ENCODE measurements at regions not wholly inside any gene's neighbourhood (a gene's known extent, or its start where the extent isn't known, plus 50 kb on each side); places are given as distances from the start of the nearest gene placed in this dataset.

DNA sequence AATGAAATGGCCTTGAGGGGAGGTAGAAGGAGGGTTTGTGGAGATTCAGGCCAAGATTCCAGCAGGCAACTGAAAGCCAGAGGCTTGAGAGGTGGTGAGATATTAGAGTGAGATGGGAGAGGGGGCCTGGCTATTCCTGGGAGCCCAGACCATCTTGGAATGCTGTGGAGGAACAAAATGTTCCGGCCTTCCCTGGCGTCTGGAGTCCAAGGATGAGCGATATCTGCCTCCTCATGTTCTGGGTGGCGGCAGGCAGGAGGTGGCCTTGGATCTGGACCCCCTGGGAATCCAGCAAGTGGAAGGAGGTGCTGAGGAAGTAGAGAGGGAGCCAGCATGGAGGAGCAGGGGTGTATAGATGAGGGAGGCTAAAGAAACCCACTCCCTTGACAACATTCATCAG lies 335.9 kb downstream of the CYP26B1 start:
- H3K79me2 ChIP-seq (ENCODE audit: insufficient read depth) = no peaks in the 10 kb centered on the region
- in situ Hi-C loops (cut with MboI) = no loop called here

DNA sequence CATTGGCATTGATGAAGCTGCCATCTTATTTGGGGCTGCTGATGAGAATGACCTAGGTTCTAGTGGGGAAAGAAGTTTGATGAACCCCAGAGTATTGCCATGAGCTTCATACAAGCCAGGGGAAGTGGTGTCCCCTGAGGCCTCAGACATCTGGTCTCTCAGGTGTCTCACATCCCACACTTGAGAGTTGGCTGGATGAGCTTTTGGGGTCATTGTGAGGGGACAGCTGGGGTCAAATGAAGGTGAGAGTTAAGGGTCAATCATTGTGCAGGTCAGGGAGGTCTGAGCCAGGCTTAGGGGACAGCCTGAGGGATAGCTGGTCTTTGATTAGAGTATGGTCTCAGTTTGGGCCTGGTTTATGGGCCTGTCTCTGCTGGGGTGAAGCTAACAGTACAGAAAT lies 336.5 kb downstream of the CYP26B1 start:
- DNase-seq = no peak
- in situ Hi-C loops (cut with MboI) = no loop called here
- Histone ChIP-seq H3K9ac (no peak overlapping the region), H3K27me3 (replicated peaks; ENCODE audit: insufficient read depth) (no peaks in the 10 kb centered on the region), H3K9me2 (ENCODE audit: insufficient read depth) (no peaks in the 10 kb centered on the region), H3K27ac (no peak overlapping the region), H3K9me3 (ENCODE audit: low read depth) (no peaks in the 10 kb centered on the region), H3K79me2 (ENCODE audit: insufficient read depth) (no peaks in the 10 kb centered on the region), H3K36me3 (ENCODE audit: low read depth) (no peaks in the 10 kb centered on the region), H3K4me3 (no peak overlapping the region), H2AFZ (no peak overlapping the region), H3K4me2 (ENCODE audit: unreplicated experiment) (no peak overlapping the region), H3F3A (ENCODE audit: insufficient read depth) (no peaks in the 10 kb centered on the region), H4K20me1 (ENCODE audit: insufficient read depth) (no peaks in the 10 kb centered on the region), H3K4me1 (ENCODE audit: insufficient read depth) (0 out of 2 replicates have a peak, but pooled peaks cover 5% of the 10 kb centered on the region)
- TF ChIP-seq EZH2phosphoT487 (IDR thresholded peaks at IDR 0.05; ENCODE audit: insufficient read depth, low read depth) (no peak), EZH2 (IDR thresholded peaks at IDR 0.05; ENCODE audit: insufficient read depth, poor library complexity, severe bottlenecking) (no peak)

More for the DNA sequence above, 335.9 kb downstream of the CYP26B1 start:
- no peaks in the 10 kb centered on the region for H3K9me2 ChIP-seq (ENCODE audit: insufficient read depth)
- 0 out of 2 replicates have a peak, but pooled peaks cover 5% of the 10 kb centered on the region for H3K4me1 ChIP-seq (ENCODE audit: insufficient read depth)
- WGBS, 2 experiments (ENCODE audit: low coverage in 1 of 2, low lambda C conversion rate in 2 of 2, missing lambda C conversion rate in 2 of 2) = 79 to 88% methylated on average over 4 of the region's 4 CpGs
- no peaks in the 10 kb centered on the region for H4K20me1 ChIP-seq (ENCODE audit: insufficient read depth)
- no peak overlapping the region for H3K27ac ChIP-seq
- TF ChIP-seq EZH2phosphoT487 (IDR thresholded peaks at IDR 0.05; ENCODE audit: insufficient read depth, low read depth) = no peak
- no peak for TF ChIP-seq EZH2 (IDR thresholded peaks at IDR 0.05; ENCODE audit: insufficient read depth, poor library complexity, severe bottlenecking)
- H3K27me3 ChIP-seq (replicated peaks; ENCODE audit: insufficient read depth) = no peaks in the 10 kb centered on the region
- no peak overlapping the region for H3K9ac ChIP-seq
- H2AFZ ChIP-seq = no peak overlapping the region
- no peak overlapping the region for H3K4me2 ChIP-seq (ENCODE audit: unreplicated experiment)
- H3K4me3 ChIP-seq = no peak overlapping the region
- H3K9me3 ChIP-seq (ENCODE audit: low read depth) = no peaks in the 10 kb centered on the region
- H3F3A ChIP-seq (ENCODE audit: insufficient read depth) = no peaks in the 10 kb centered on the region
- H3K36me3 ChIP-seq (ENCODE audit: low read depth) = no peaks in the 10 kb centered on the region
- no peak for DNase-seq

DNA sequence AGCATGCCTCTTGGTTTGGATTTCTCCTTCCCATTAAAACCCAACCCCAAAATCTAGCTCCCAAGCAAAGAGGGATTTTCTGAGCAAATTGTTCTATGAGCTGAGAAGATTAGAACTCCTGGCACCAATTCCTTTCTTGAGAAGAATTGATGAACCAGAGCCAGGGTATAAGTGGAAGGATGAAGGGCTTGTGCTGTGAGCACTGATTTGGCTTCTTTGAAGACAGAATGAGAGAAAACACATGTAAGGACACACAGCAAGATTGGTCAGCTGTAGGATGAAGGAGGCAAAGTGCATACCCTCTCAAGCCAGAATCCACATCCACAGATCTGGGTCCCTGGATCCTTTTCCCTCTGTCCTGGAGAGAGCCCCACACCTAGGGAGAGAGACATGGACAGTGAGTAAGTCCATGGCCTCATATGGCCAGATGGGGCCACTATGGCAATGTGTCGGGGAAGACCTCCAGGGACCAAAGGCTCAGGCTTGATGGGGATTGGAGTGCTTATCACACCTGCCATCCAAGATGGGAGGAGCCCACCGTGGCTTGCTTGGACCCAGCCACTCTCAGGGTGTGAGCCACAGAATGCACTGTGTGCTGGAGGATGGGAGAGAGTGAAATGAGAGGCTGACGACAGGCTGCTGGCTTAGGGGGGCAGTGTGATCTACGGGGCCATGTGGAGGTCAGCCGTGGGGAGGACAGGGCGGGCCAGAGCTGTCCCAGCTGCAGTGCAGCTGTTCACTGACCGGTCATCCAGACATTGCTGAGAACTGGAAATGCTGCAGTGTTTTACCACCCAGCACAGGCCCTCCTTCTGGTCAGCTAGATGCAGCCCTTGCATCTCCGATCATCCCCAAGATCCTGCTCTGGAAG lies 339.8 kb downstream of the CYP26B1 start:
- no peak overlapping the region for H3K4me3 ChIP-seq
- no peaks in the 10 kb centered on the region for H3K4me1 ChIP-seq (ENCODE audit: insufficient read depth)
- DNase-seq = no peak
- H3K36me3 ChIP-seq (ENCODE audit: low read depth) = no peaks in the 10 kb centered on the region
- no peaks in the 10 kb centered on the region for H3F3A ChIP-seq (ENCODE audit: insufficient read depth)
- H3K9ac ChIP-seq = no peak overlapping the region
- in situ Hi-C loops (cut with MboI) = loop anchor here (5.0 to 10.0 kb wide), 4 partner anchors 189 to 777 kb away; partner anchors contain the start of gene CYP26B1
- WGBS, 2 experiments (ENCODE audit: low coverage in 1 of 2, low lambda C conversion rate in 2 of 2, missing lambda C conversion rate in 2 of 2) = 31 to 40% methylated on average over 8 of the region's 8 CpGs
- H3K27ac ChIP-seq = no peak overlapping the region
- TF ChIP-seq EZH2 (IDR thresholded peaks at IDR 0.05; ENCODE audit: insufficient read depth, poor library complexity, severe bottlenecking) (no peak), EZH2phosphoT487 (IDR thresholded peaks at IDR 0.05; ENCODE audit: insufficient read depth, low read depth) (no peak)
- no peak overlapping the region for H2AFZ ChIP-seq
- no peaks in the 10 kb centered on the region for H3K9me3 ChIP-seq (ENCODE audit: low read depth)
- no peak overlapping the region for H3K4me2 ChIP-seq (ENCODE audit: unreplicated experiment)
- H4K20me1 ChIP-seq (ENCODE audit: insufficient read depth) = no peaks in the 10 kb centered on the region
- no peaks in the 10 kb centered on the region for H3K27me3 ChIP-seq (replicated peaks; ENCODE audit: insufficient read depth)
- H3K9me2 ChIP-seq (ENCODE audit: insufficient read depth) = no peaks in the 10 kb centered on the region
- H3K79me2 ChIP-seq (ENCODE audit: insufficient read depth) = no peaks in the 10 kb centered on the region

DNA sequence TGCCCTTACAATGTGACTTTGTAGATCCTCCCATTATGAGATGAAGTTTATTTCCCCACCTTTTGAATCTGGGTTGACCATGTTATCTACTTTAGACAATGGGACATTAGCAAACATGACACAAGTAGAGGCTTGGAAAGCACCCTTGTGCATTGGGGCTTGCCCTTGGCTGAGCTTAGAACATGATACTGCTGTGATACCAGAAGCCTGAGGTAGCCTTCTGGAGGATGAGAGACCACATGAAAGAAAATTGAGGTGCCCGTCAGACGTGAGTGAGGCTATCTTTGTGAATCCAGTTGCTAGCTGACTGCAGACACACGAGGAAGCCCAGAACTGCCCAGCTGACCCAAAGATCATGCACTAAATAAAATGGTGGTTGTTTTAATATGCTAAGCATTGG lies 341.2 kb downstream of the CYP26B1 start:
- Histone ChIP-seq H3K9me2 (ENCODE audit: insufficient read depth) (no peaks in the 10 kb centered on the region), H3K4me2 (ENCODE audit: unreplicated experiment) (no peak overlapping the region), H3K36me3 (ENCODE audit: low read depth) (no peaks in the 10 kb centered on the region), H3K4me1 (ENCODE audit: insufficient read depth) (no peaks in the 10 kb centered on the region), H4K20me1 (ENCODE audit: insufficient read depth) (no peaks in the 10 kb centered on the region), H2AFZ (no peak overlapping the region), H3K9me3 (ENCODE audit: low read depth) (no peaks in the 10 kb centered on the region), H3K27me3 (replicated peaks; ENCODE audit: insufficient read depth) (no peaks in the 10 kb centered on the region), H3K79me2 (ENCODE audit: insufficient read depth) (no peaks in the 10 kb centered on the region), H3K27ac (no peak overlapping the region), H3F3A (ENCODE audit: insufficient read depth) (no peaks in the 10 kb centered on the region), H3K4me3 (no peak overlapping the region), H3K9ac (no peak overlapping the region)
- 60 to 80% methylated on average over 3 of the region's 3 CpGs for WGBS, 2 experiments (ENCODE audit: low coverage in 1 of 2, low lambda C conversion rate in 2 of 2, missing lambda C conversion rate in 2 of 2)
- TF ChIP-seq EZH2phosphoT487 (IDR thresholded peaks at IDR 0.05; ENCODE audit: insufficient read depth, low read depth) (no peak), EZH2 (IDR thresholded peaks at IDR 0.05; ENCODE audit: insufficient read depth, poor library complexity, severe bottlenecking) (no peak)
- in situ Hi-C loops (cut with MboI) = loop anchor here (5.0 to 10.0 kb wide), 4 partner anchors 191 to 778 kb away; partner anchors contain the start of gene CYP26B1
- no peak for DNase-seq

Measured in GM23248 (cell line).